ENCODE measurements at regions not wholly inside any gene's neighbourhood (a gene's known extent, or its start where the extent isn't known, plus 50 kb on each side); places are given as distances from the start of the nearest gene placed in this dataset.

DNA sequence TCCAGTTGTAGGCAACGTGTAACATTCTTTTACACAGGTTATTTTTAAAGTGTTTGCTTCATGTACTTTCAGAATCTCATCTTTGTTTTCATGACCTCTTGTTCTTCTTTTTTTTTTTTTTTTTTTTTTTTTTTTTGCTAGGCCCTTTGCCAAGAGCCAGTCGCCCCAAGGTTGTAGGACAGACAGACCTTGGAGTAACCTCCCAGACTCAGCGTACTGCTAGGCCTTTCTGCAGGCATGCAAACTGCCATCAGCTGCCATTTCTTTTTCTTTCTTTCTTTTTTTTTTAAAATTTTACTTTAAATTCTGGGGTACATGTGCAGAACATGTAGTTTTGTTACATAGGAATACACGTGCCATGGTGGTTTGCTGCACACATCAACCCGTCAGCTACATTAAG, 452.3 kb upstream of the MDGA2 start:
- TF ChIP-seq, protein P1, sequence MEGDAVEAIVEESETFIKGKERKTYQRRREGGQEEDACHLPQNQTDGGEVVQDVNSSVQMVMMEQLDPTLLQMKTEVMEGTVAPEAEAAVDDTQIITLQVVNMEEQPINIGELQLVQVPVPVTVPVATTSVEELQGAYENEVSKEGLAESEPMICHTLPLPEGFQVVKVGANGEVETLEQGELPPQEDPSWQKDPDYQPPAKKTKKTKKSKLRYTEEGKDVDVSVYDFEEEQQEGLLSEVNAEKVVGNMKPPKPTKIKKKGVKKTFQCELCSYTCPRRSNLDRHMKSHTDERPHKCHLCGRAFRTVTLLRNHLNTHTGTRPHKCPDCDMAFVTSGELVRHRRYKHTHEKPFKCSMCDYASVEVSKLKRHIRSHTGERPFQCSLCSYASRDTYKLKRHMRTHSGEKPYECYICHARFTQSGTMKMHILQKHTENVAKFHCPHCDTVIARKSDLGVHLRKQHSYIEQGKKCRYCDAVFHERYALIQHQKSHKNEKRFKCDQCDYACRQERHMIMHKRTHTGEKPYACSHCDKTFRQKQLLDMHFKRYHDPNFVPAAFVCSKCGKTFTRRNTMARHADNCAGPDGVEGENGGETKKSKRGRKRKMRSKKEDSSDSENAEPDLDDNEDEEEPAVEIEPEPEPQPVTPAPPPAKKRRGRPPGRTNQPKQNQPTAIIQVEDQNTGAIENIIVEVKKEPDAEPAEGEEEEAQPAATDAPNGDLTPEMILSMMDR (IDR thresholded peaks at IDR 0.05; ENCODE audit: low read depth, low read length) = no peak
- TF ChIP-seq POLR2A (IDR thresholded peaks at IDR 0.05; ENCODE audit: extremely low read depth, insufficient read length) = no peak
- TF ChIP-seq, protein P2, sequence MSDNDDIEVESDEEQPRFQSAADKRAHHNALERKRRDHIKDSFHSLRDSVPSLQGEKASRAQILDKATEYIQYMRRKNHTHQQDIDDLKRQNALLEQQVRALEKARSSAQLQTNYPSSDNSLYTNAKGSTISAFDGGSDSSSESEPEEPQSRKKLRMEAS (IDR thresholded peaks at IDR 0.05; ENCODE audit: low read depth, low read length) = no peak
